Spinal cord (tissue), 9 donors: ENCODE measurements at regions not wholly inside any gene's neighbourhood (a gene's known extent, or its start where the extent isn't known, plus 50 kb on each side); places are given as distances from the start of the nearest gene placed in this dataset.

Source experiments
- DNase-seq, 6 donors: peaks; one replicate each; pipeline versions ENCODE4 v3.0.0 to v3.0.0-alpha.2; 2013 to 2015; ENCODE audit warnings: low spot score in 6 of 6, low read depth in 4 of 6
- H3K27ac ChIP-seq: one replicate; pipeline ENCODE4 v1.5.1; 2013; ENCODE audit warnings: low read depth, low read length, control low read depth
- H3K27me3 ChIP-seq: one replicate; pipeline ENCODE4 v1.6.1; 2013; ENCODE audit warnings: low read length; ENCODE audit not compliant: control insufficient read depth, insufficient read depth
- H3K36me3 ChIP-seq: one replicate; pipeline ENCODE4 v1.6.1; 2013; ENCODE audit warnings: low read length; ENCODE audit not compliant: control insufficient read depth, insufficient read depth
- H3K4me1 ChIP-seq: one replicate; pipeline ENCODE4 v1.6.1; 2013; ENCODE audit warnings: low read length; ENCODE audit not compliant: control insufficient read depth, insufficient read depth
- H3K4me3 ChIP-seq: one replicate; pipeline ENCODE4 v1.5.1; 2013; ENCODE audit warnings: low read depth, low read length, control low read depth
- H3K9me3 ChIP-seq: one replicate; pipeline ENCODE4 v1.6.1; 2013; ENCODE audit warnings: low read length; ENCODE audit not compliant: control insufficient read depth, insufficient read depth
- WGBS: methylation state at CpG from one replicate; pipeline ENCODE4 v1.1.5; 2013; ENCODE audit warnings: missing lambda C conversion rate; ENCODE audit not compliant: insufficient coverage; 5-methylcytosine and 5-hydroxymethylcytosine counted together
- donor health status: healthy.

GRCh38 chr5:124410539-124411488, 335.6 kb downstream of the ZNF608 start:
- no peaks in the 10 kb centered on the region for H3K36me3 ChIP-seq
- no peak overlapping the region for H3K4me3 ChIP-seq
- no peaks in the 10 kb centered on the region for H3K4me1 ChIP-seq
- WGBS = 95% methylated on average over 3 of the region's 3 CpGs
- H3K27ac ChIP-seq = no peak overlapping the region
- H3K27me3 ChIP-seq = no peaks in the 10 kb centered on the region
- DNase-seq = peak in 1 of 6 donors; percentile 39
- H3K9me3 ChIP-seq = no peaks in the 10 kb centered on the region

- Histone ChIP-seq H3K36me3 (no peaks in the 10 kb centered on the region), H3K4me1 (no peaks in the 10 kb centered on the region), H3K27ac (no peak overlapping the region), H3K4me3 (no peak overlapping the region), H3K9me3 (no peaks in the 10 kb centered on the region), H3K27me3 (no peaks in the 10 kb centered on the region)
- 60% methylated on average over 1 of the region's 10 CpGs for WGBS
- peak in 1 of 6 donors; percentile 38 for DNase-seq
Observed at GRCh38 chr5:124408738-124409453, 337.5 kb downstream of the ZNF608 start.

- Histone ChIP-seq H3K27me3 (no peaks in the 10 kb centered on the region), H3K9me3 (no peaks in the 10 kb centered on the region), H3K4me1 (no peaks in the 10 kb centered on the region), H3K4me3 (no peak overlapping the region), H3K36me3 (no peaks in the 10 kb centered on the region), H3K27ac (no peak overlapping the region)
- DNase-seq = no peak
- 95% methylated on average over 5 of the region's 5 CpGs for WGBS
Observed at GRCh38 chr5:124404796-124405195, 341.6 kb downstream of the ZNF608 start.

GRCh38 chr5:124403281-124403680, 343.2 kb downstream of the ZNF608 start:
- Histone ChIP-seq H3K27me3 (no peaks in the 10 kb centered on the region), H3K36me3 (no peaks in the 10 kb centered on the region), H3K4me3 (no peak overlapping the region), H3K9me3 (no peaks in the 10 kb centered on the region), H3K4me1 (no peaks in the 10 kb centered on the region), H3K27ac (no peak overlapping the region)
- no CpG with 5 or more reads among the region's 2 CpGs for WGBS
- no peak for DNase-seq

- Histone ChIP-seq H3K9me3 (no peaks in the 10 kb centered on the region), H3K4me3 (no peak overlapping the region), H3K36me3 (no peaks in the 10 kb centered on the region), H3K27ac (no peak overlapping the region), H3K27me3 (no peaks in the 10 kb centered on the region), H3K4me1 (no peaks in the 10 kb centered on the region)
- 40% methylated on average over 1 of the region's 3 CpGs for WGBS
- DNase-seq = no peak
Observed at GRCh38 chr5:124402144-124402581, 344.3 kb downstream of the ZNF608 start.

- Histone ChIP-seq H3K4me3 (no peak overlapping the region), H3K4me1 (no peaks in the 10 kb centered on the region), H3K9me3 (no peaks in the 10 kb centered on the region), H3K27me3 (no peaks in the 10 kb centered on the region), H3K36me3 (no peaks in the 10 kb centered on the region), H3K27ac (no peak overlapping the region)
- WGBS = 80% methylated on average over 1 of the region's 6 CpGs
- DNase-seq = no peak
Observed at GRCh38 chr5:124401476-124402143, 344.8 kb downstream of the ZNF608 start.

GRCh38 chr5:124399426-124399961, 346.9 kb downstream of the ZNF608 start:
- Histone ChIP-seq H3K36me3 (no peaks in the 10 kb centered on the region), H3K27me3 (no peaks in the 10 kb centered on the region), H3K4me1 (peaks cover 10% of the 10 kb centered on the region), H3K9me3 (no peaks in the 10 kb centered on the region), H3K27ac (no peak overlapping the region), H3K4me3 (no peak overlapping the region)
- WGBS = no CpG with 5 or more reads among the region's 3 CpGs
- no peak for DNase-seq

GRCh38 chr5:124398460-124398859, 348.0 kb downstream of the ZNF608 start:
- H3K27ac ChIP-seq = no peak overlapping the region
- peaks cover 14% of the 10 kb centered on the region for H3K4me1 ChIP-seq
- H3K36me3 ChIP-seq = no peaks in the 10 kb centered on the region
- no peaks in the 10 kb centered on the region for H3K27me3 ChIP-seq
- H3K9me3 ChIP-seq = no peaks in the 10 kb centered on the region
- H3K4me3 ChIP-seq = no peak overlapping the region
- WGBS = 73% methylated on average over 1 of the region's 2 CpGs
- DNase-seq = no peak

GRCh38 chr5:124397317-124397716, 349.1 kb downstream of the ZNF608 start:
- H3K4me1 ChIP-seq = peaks cover 14% of the 10 kb centered on the region
- no peaks in the 10 kb centered on the region for H3K27me3 ChIP-seq
- H3K9me3 ChIP-seq = no peaks in the 10 kb centered on the region
- no peak overlapping the region for H3K4me3 ChIP-seq
- no CpG with 5 or more reads among the region's 2 CpGs for WGBS
- no peak for DNase-seq
- H3K27ac ChIP-seq = no peak overlapping the region
- H3K36me3 ChIP-seq = no peaks in the 10 kb centered on the region
